IMR-90 (cell line): ENCODE measurements at regions not wholly inside any gene's neighbourhood (a gene's known extent, or its start where the extent isn't known, plus 50 kb on each side); places are given as distances from the start of the nearest gene placed in this dataset.

ENCODE experiments used
- ATAC-seq: fragments of 200-7000 bp; cut with Tn5 transposase; 2 replicates; pipeline ENCODE4 v1.9.1; 2020; ENCODE audit warnings: low read depth, mild to moderate bottlenecking, moderate library complexity
- BruUV-seq: library from RNA; stranded (reverse); fragments of 400-500 nt; replicated peaks from 2 replicates; lab custom pipeline; 2021; lab: Mats Ljungman, UMichigan
- CTCF ChIA-PET: fragments of 300-600 bp; formaldehyde crosslinking; extraction: SDS; loops from one replicate; lab custom pipeline; 2021; ENCODE audit warnings: antibody characterized with exemption; lab: Yijun Ruan, JAX
- POLR2A ChIA-PET: fragments of 300-600 bp; sonication (Branson Sonifier 250); formaldehyde crosslinking; loops from one replicate; lab custom pipeline; 2022; ENCODE audit warnings: antibody characterized with exemption; ENCODE audit not compliant: unreplicated experiment; lab: Charles Lee
- DNase-seq: peaks from one replicate; pipeline ENCODE4 v3.0.0; 2013
- H2AFZ ChIP-seq: replicated peaks from 2 replicates; pipeline ENCODE3; 2013; ENCODE audit warnings: low read length, mild to moderate bottlenecking; ENCODE audit not compliant: poor library complexity
- H2AK5ac ChIP-seq: 2 replicates; pipeline ENCODE4 v1.6.1; 2013; ENCODE audit warnings: low read depth, low read length, inconsistent platforms
- H2AK9ac ChIP-seq: replicated peaks from 2 replicates; pipeline ENCODE3; 2013; ENCODE audit warnings: mild to moderate bottlenecking, low read depth, low read length, moderate library complexity; ENCODE audit not compliant: poor library complexity
- H2BK120ac ChIP-seq: 2 replicates; pipeline ENCODE4 v1.6.1; 2013; ENCODE audit warnings: low read depth, low read length, inconsistent platforms
- H2BK15ac ChIP-seq: 3 replicates; pipeline ENCODE4 v1.6.1; 2013; ENCODE audit warnings: low read depth, low read length, inconsistent platforms
- H2BK20ac ChIP-seq: 2 replicates; pipeline ENCODE4 v1.6.1; 2013; ENCODE audit warnings: low read depth, mild to moderate bottlenecking, inconsistent platforms, low read length, moderate library complexity
- H2BK5ac ChIP-seq: 2 replicates; pipeline ENCODE4 v1.6.1; 2013; ENCODE audit warnings: mild to moderate bottlenecking, low read depth, low read length, inconsistent platforms; ENCODE audit not compliant: poor library complexity, severe bottlenecking
- H3K14ac ChIP-seq: replicated peaks from 2 replicates; pipeline ENCODE4 v1.6.1; 2013; ENCODE audit warnings: low read depth, low read length, inconsistent platforms
- H3K18ac ChIP-seq: 2 replicates; pipeline ENCODE4 v1.6.1; 2013; ENCODE audit warnings: low read depth, low read length, control low read depth
- H3K23ac ChIP-seq: 2 replicates; pipeline ENCODE4 v1.6.1; 2013; ENCODE audit warnings: low read depth, low read length, inconsistent platforms
- H3K27ac ChIP-seq: 2 replicates; pipeline ENCODE4 v1.5.1; 2013; ENCODE audit warnings: mild to moderate bottlenecking, control low read depth, low read length; ENCODE audit not compliant: insufficient read depth
- H3K27me3 ChIP-seq: 2 replicates; pipeline ENCODE4 v1.6.1; 2013; ENCODE audit warnings: low read length; ENCODE audit not compliant: control insufficient read depth, insufficient read depth
- H3K36me3 ChIP-seq: 2 replicates; pipeline ENCODE4 v1.6.1; 2013; ENCODE audit warnings: low read length, mixed read lengths; ENCODE audit not compliant: control insufficient read depth, insufficient read depth
- H3K4ac ChIP-seq: 2 replicates; pipeline ENCODE4 v1.6.1; 2013; ENCODE audit warnings: low read depth, low read length, inconsistent platforms
- H3K4me1 ChIP-seq: 2 replicates; pipeline ENCODE4 v1.6.1; 2013; ENCODE audit warnings: low read length, mixed read lengths; ENCODE audit not compliant: control insufficient read depth, insufficient read depth
- H3K4me2 ChIP-seq: 2 replicates; pipeline ENCODE4 v1.6.1; 2013; ENCODE audit warnings: low read depth, mild to moderate bottlenecking, control low read depth, low read length, moderate library complexity
- H3K4me3 ChIP-seq: 2 replicates; pipeline ENCODE4 v1.5.1; 2013; ENCODE audit warnings: low read depth, mild to moderate bottlenecking, control low read depth, low read length, moderate library complexity; ENCODE audit not compliant: insufficient read depth
- H3K56ac ChIP-seq: 2 replicates; pipeline ENCODE4 v1.6.1; 2013; ENCODE audit warnings: low read length, inconsistent platforms; ENCODE audit not compliant: insufficient read depth; ENCODE audit errors: extremely low read depth
- H3K79me1 ChIP-seq, 2 experiments: 2 replicates each; pipeline ENCODE4 v1.6.1; 2013; ENCODE audit warnings: low read length in 2 of 2, inconsistent platforms in 1 of 2, low read depth in 1 of 2
- H3K9ac ChIP-seq: 2 replicates; pipeline ENCODE4 v1.6.1; 2013; ENCODE audit warnings: low read depth, low read length, control low read depth
- H3K9me1 ChIP-seq: 2 replicates; pipeline ENCODE4 v1.6.1; 2013; ENCODE audit warnings: low read length, inconsistent platforms; ENCODE audit not compliant: insufficient read depth
- H3K9me3 ChIP-seq: 2 replicates; pipeline ENCODE4 v1.6.1; 2013; ENCODE audit warnings: low read length; ENCODE audit not compliant: control insufficient read depth, insufficient read depth
- H4K20me1 ChIP-seq: 2 replicates; pipeline ENCODE4 v1.6.1; 2013; ENCODE audit warnings: low read length, inconsistent platforms; ENCODE audit not compliant: insufficient read depth
- H4K5ac ChIP-seq: 2 replicates; pipeline ENCODE4 v1.6.1; 2013; ENCODE audit warnings: mild to moderate bottlenecking, low read depth, low read length, control low read depth
- H4K8ac ChIP-seq, 2 experiments: 2 replicates each; pipeline ENCODE4 v1.6.1; 2013; ENCODE audit warnings: low read depth in 2 of 2, low read length in 2 of 2, control low read depth in 1 of 2, inconsistent platforms in 1 of 2
- H4K91ac ChIP-seq: 2 replicates; pipeline ENCODE4 v1.6.1; 2013; ENCODE audit warnings: low read depth, low read length, inconsistent platforms; ENCODE audit not compliant: insufficient read depth
- BHLHE40 ChIP-seq: fragments of 150-350 bp; IDR thresholded peaks from 2 replicates; pipeline ENCODE4 v1.6.1; 2016; ENCODE audit warnings: mild to moderate bottlenecking, low read depth, low read length
- CTCF ChIP-seq: conservative IDR thresholded peaks from 2 replicates; pipeline ENCODE4 v1.5.1; 2012; ENCODE audit warnings: mild to moderate bottlenecking, low read depth, low read length, improper control_type of control experiment
- POLR2A ChIP-seq: IDR thresholded peaks from 2 replicates; pipeline ENCODE4 v1.6.1; 2012; ENCODE audit warnings: mild to moderate bottlenecking, low read depth, low read length
- WGBS, 2 experiments: methylation state at CpG; one replicate each; pipeline versions ENCODE4 v1.1.5 to v1.1.7; 2013; ENCODE audit warnings: missing lambda C conversion rate in 2 of 2; ENCODE audit not compliant: insufficient read length in 1 of 2; ENCODE audit errors: extremely low coverage in 2 of 2; 5-methylcytosine and 5-hydroxymethylcytosine counted together
- dilution Hi-C: fragments of 300-500 bp; cut with HindIII; formaldehyde crosslinking; loops from one replicate; pipeline ENCODE4 v1.14.3; 2018; ENCODE audit warnings: low sequenced_read_pairs; ENCODE audit not compliant: unreplicated experiment
- in situ Hi-C: fragments of 300-500 bp; cut with MboI; formaldehyde crosslinking; loops from 3 replicates; pipeline ENCODE4 v1.14.3; 2019; ENCODE audit warnings: low sequenced_read_pairs, inconsistent platforms, mixed read lengths
- intact Hi-C: fragments of 100-400 bp; cut with micrococcal nuclease; formaldehyde crosslinking; loops from 2 replicates; pipeline ENCODE4 v1.10.0; 2022

- dilution Hi-C loops (no loop called here), in situ Hi-C loops (no loop called here), intact Hi-C loops (no loop called here)
- no peak overlapping the region for H2BK20ac ChIP-seq
- H3K4me1 ChIP-seq: no peaks in the 10 kb centered on the region
- DNase-seq (no peak), ATAC-seq (no peak)
- no peak overlapping the region for H2BK120ac ChIP-seq
- TF ChIP-seq POLR2A (no peak), CTCF (no peak), BHLHE40 (no peak)
- H2AFZ ChIP-seq: no peak overlapping the region
- H3K9me1 ChIP-seq: no peaks in the 10 kb centered on the region
- no peak overlapping the region for H3K4me2 ChIP-seq
- no TSS peak for BruUV-seq
- H2BK15ac ChIP-seq: no peak overlapping the region
- H3K4ac ChIP-seq: no peak overlapping the region
- CTCF ChIA-PET: no interaction called here
- H3K27me3 ChIP-seq: no peaks in the 10 kb centered on the region
- H3K36me3 ChIP-seq: no peaks in the 10 kb centered on the region
- H3K4me3 ChIP-seq: no peak overlapping the region
- no peak overlapping the region for H2BK5ac ChIP-seq
- H2AK5ac ChIP-seq: no peak overlapping the region
- no peak overlapping the region for H3K9ac ChIP-seq
- no peak overlapping the region for H3K27ac ChIP-seq
- no peak overlapping the region for H3K23ac ChIP-seq
- H3K79me1 ChIP-seq: no peaks in the 10 kb centered on the region
- no peak overlapping the region for H3K14ac ChIP-seq
- no peak overlapping the region for H4K8ac ChIP-seq
- no CpG with 5 or more reads among the region's 5 CpGs for WGBS, 2 experiments
- H4K20me1 ChIP-seq: no peaks in the 10 kb centered on the region
- no peak overlapping the region for H4K91ac ChIP-seq
- peaks cover 6% of the 10 kb centered on the region for H3K9me3 ChIP-seq
- H3K56ac ChIP-seq: no peak overlapping the region
- H4K5ac ChIP-seq: no peak overlapping the region
- POLR2A ChIA-PET: no interaction called here
- H2AK9ac ChIP-seq: no peak overlapping the region
- no peak overlapping the region for H3K18ac ChIP-seq
Measured at GRCh38 chr1:104617474-104617873, 867.8 kb downstream of the AMY1C start.
